ENCODE measurements at regions not wholly inside any gene's neighbourhood (a gene's known extent, or its start where the extent isn't known, plus 50 kb on each side); places are given as distances from the start of the nearest gene placed in this dataset.

GRCh38 chr10:9188022-9188810, 1133.7 kb downstream of the GATA3 start:
- Histone ChIP-seq H3K4me1 (ENCODE audit: control insufficient read depth in 2 of 2, insufficient read depth in 1 of 2, low read depth in 1 of 2, low read length in 2 of 2) (no peaks in the 10 kb centered on the region), H3K4me2 (ENCODE audit: insufficient read depth, low read length, poor library complexity, severe bottlenecking) (no peak overlapping the region), H2BK120ac (ENCODE audit: low read depth, low read length) (no peak overlapping the region), H3K79me1 (ENCODE audit: low read depth, low read length) (no peaks in the 10 kb centered on the region), H3K9ac (ENCODE audit: low read depth, low read length, poor library complexity) (no peak overlapping the region), H3K4me3 (ENCODE audit: low read length in 2 of 2) (no peak overlapping the region), H4K8ac (ENCODE audit: low read depth, low read length) (no peak overlapping the region), H2BK5ac (ENCODE audit: low read length) (no peak overlapping the region), H3K14ac (ENCODE audit: low read length) (no peak overlapping the region), H3K18ac (ENCODE audit: low read length) (no peak overlapping the region), H2BK15ac (ENCODE audit: low read length) (no peak overlapping the region), H2AFZ (ENCODE audit: low read length) (no peak overlapping the region), H3K36me3 (replicated peaks in 1 of 2; ENCODE audit: control insufficient read depth in 2 of 2, insufficient read depth in 2 of 2, low read length in 2 of 2) (no peaks in the 10 kb centered on the region), H2BK12ac (ENCODE audit: low read length) (no peak overlapping the region), H3K23ac (ENCODE audit: low read depth, low read length, poor library complexity) (no peak overlapping the region), H3K27me3 (ENCODE audit: control insufficient read depth in 3 of 3, insufficient read depth in 3 of 3, low read depth in 1 of 3, low read length in 3 of 3) (no peaks in the 10 kb centered on the region), H3K4ac (ENCODE audit: low read length) (no peak overlapping the region), H3K27ac (replicated peaks; ENCODE audit: low read length) (no peak overlapping the region), H2AK5ac (ENCODE audit: low read depth, low read length) (no peak overlapping the region), H4K91ac (ENCODE audit: low read depth, low read length, poor library complexity) (no peak overlapping the region), H3K9me3 (replicated peaks in 1 of 2; ENCODE audit: control insufficient read depth in 2 of 2, insufficient read depth in 1 of 2, low read depth in 1 of 2, low read length in 2 of 2) (no peaks in the 10 kb centered on the region)
- no peak for DNase-seq (ENCODE audit: low spot score)
- WGBS, 2 donors (ENCODE audit: extremely low coverage in 2 of 2, insufficient read length in 2 of 2, insufficient replicate concordance in 1 of 2): no CpG with 5 or more reads among the region's 3 CpGs

- H3K9ac ChIP-seq (ENCODE audit: low read depth, low read length, poor library complexity): no peak overlapping the region
- H3K79me1 ChIP-seq (ENCODE audit: low read depth, low read length): no peaks in the 10 kb centered on the region
- no peak overlapping the region for H3K4me3 ChIP-seq (ENCODE audit: low read length in 2 of 2)
- no peak overlapping the region for H4K91ac ChIP-seq (ENCODE audit: low read depth, low read length, poor library complexity)
- H3K27ac ChIP-seq (replicated peaks; ENCODE audit: low read length): no peak overlapping the region
- no peak for DNase-seq (ENCODE audit: low spot score)
- H2AFZ ChIP-seq (ENCODE audit: low read length): no peak overlapping the region
- H3K9me3 ChIP-seq (replicated peaks in 1 of 2; ENCODE audit: control insufficient read depth in 2 of 2, insufficient read depth in 1 of 2, low read depth in 1 of 2, low read length in 2 of 2): no peaks in the 10 kb centered on the region
- H2BK120ac ChIP-seq (ENCODE audit: low read depth, low read length): no peak overlapping the region
- no CpG with 5 or more reads among the region's 2 CpGs for WGBS, 2 donors (ENCODE audit: extremely low coverage in 2 of 2, insufficient read length in 2 of 2, insufficient replicate concordance in 1 of 2)
- no peak overlapping the region for H2BK15ac ChIP-seq (ENCODE audit: low read length)
- no peaks in the 10 kb centered on the region for H3K4me1 ChIP-seq (ENCODE audit: control insufficient read depth in 2 of 2, insufficient read depth in 1 of 2, low read depth in 1 of 2, low read length in 2 of 2)
- no peak overlapping the region for H4K8ac ChIP-seq (ENCODE audit: low read depth, low read length)
- H3K23ac ChIP-seq (ENCODE audit: low read depth, low read length, poor library complexity): no peak overlapping the region
- no peak overlapping the region for H2BK12ac ChIP-seq (ENCODE audit: low read length)
- H3K27me3 ChIP-seq (ENCODE audit: control insufficient read depth in 3 of 3, insufficient read depth in 3 of 3, low read depth in 1 of 3, low read length in 3 of 3): no peaks in the 10 kb centered on the region
- H3K14ac ChIP-seq (ENCODE audit: low read length): no peak overlapping the region
- no peak overlapping the region for H3K4me2 ChIP-seq (ENCODE audit: insufficient read depth, low read length, poor library complexity, severe bottlenecking)
- H3K4ac ChIP-seq (ENCODE audit: low read length): no peak overlapping the region
- H3K36me3 ChIP-seq (replicated peaks in 1 of 2; ENCODE audit: control insufficient read depth in 2 of 2, insufficient read depth in 2 of 2, low read length in 2 of 2): no peaks in the 10 kb centered on the region
- H2BK5ac ChIP-seq (ENCODE audit: low read length): no peak overlapping the region
- H2AK5ac ChIP-seq (ENCODE audit: low read depth, low read length): no peak overlapping the region
- no peak overlapping the region for H3K18ac ChIP-seq (ENCODE audit: low read length)
Measured at GRCh38 chr10:9189448-9189847, 1135.0 kb downstream of the GATA3 start.

GRCh38 chr10:9193120-9193519, 1138.6 kb downstream of the GATA3 start:
- no peak overlapping the region for H3K27ac ChIP-seq (replicated peaks; ENCODE audit: low read length)
- WGBS, 2 donors (ENCODE audit: extremely low coverage in 2 of 2, insufficient read length in 2 of 2, insufficient replicate concordance in 1 of 2): no CpG with 5 or more reads among the region's 6 CpGs
- no peaks in the 10 kb centered on the region for H3K79me1 ChIP-seq (ENCODE audit: low read depth, low read length)
- no peaks in the 10 kb centered on the region for H3K4me1 ChIP-seq (ENCODE audit: control insufficient read depth in 2 of 2, insufficient read depth in 1 of 2, low read depth in 1 of 2, low read length in 2 of 2)
- no peak overlapping the region for H2AK5ac ChIP-seq (ENCODE audit: low read depth, low read length)
- DNase-seq (ENCODE audit: low spot score): no peak
- H2AFZ ChIP-seq (ENCODE audit: low read length): no peak overlapping the region
- H3K36me3 ChIP-seq (replicated peaks in 1 of 2; ENCODE audit: control insufficient read depth in 2 of 2, insufficient read depth in 2 of 2, low read length in 2 of 2): no peaks in the 10 kb centered on the region
- H3K9ac ChIP-seq (ENCODE audit: low read depth, low read length, poor library complexity): no peak overlapping the region
- no peak overlapping the region for H4K8ac ChIP-seq (ENCODE audit: low read depth, low read length)
- H3K9me3 ChIP-seq (replicated peaks in 1 of 2; ENCODE audit: control insufficient read depth in 2 of 2, insufficient read depth in 1 of 2, low read depth in 1 of 2, low read length in 2 of 2): no peaks in the 10 kb centered on the region
- H3K18ac ChIP-seq (ENCODE audit: low read length): no peak overlapping the region
- no peak overlapping the region for H2BK12ac ChIP-seq (ENCODE audit: low read length)
- H3K4ac ChIP-seq (ENCODE audit: low read length): no peak overlapping the region
- H2BK15ac ChIP-seq (ENCODE audit: low read length): no peak overlapping the region
- no peak overlapping the region for H2BK5ac ChIP-seq (ENCODE audit: low read length)
- H2BK120ac ChIP-seq (ENCODE audit: low read depth, low read length): no peak overlapping the region
- H3K27me3 ChIP-seq (ENCODE audit: control insufficient read depth in 3 of 3, insufficient read depth in 3 of 3, low read depth in 1 of 3, low read length in 3 of 3): no peaks in the 10 kb centered on the region
- H4K91ac ChIP-seq (ENCODE audit: low read depth, low read length, poor library complexity): no peak overlapping the region
- no peak overlapping the region for H3K14ac ChIP-seq (ENCODE audit: low read length)
- no peak overlapping the region for H3K4me2 ChIP-seq (ENCODE audit: insufficient read depth, low read length, poor library complexity, severe bottlenecking)
- H3K4me3 ChIP-seq (ENCODE audit: low read length in 2 of 2): no peak overlapping the region
- H3K23ac ChIP-seq (ENCODE audit: low read depth, low read length, poor library complexity): no peak overlapping the region

DNA sequence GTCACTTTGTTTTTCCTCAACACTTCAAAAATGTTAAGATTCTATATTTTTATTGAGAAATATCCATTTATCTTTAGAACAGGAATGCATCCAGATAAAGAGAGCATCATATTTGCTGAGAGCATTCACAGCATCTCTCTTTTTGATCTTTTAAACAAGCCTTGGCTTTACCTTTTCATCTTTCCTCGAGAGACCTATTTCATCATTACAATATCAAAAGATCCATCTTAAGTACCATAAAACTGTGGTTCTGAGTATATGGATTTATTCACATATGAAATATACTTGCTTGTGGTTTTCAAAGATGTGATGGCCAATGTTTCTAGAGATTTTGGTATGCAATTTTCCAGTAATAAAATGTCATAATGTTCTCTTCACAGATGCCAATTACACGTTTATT, 1140.9 kb downstream of the GATA3 start:
- H3K18ac ChIP-seq (ENCODE audit: low read length): no peak overlapping the region
- H3K27ac ChIP-seq (replicated peaks; ENCODE audit: low read length): no peak overlapping the region
- H3K4me1 ChIP-seq (ENCODE audit: control insufficient read depth in 2 of 2, insufficient read depth in 1 of 2, low read depth in 1 of 2, low read length in 2 of 2): no peaks in the 10 kb centered on the region
- H3K27me3 ChIP-seq (ENCODE audit: control insufficient read depth in 3 of 3, insufficient read depth in 3 of 3, low read depth in 1 of 3, low read length in 3 of 3): no peaks in the 10 kb centered on the region
- no peak overlapping the region for H2BK15ac ChIP-seq (ENCODE audit: low read length)
- H3K4me3 ChIP-seq (ENCODE audit: low read length in 2 of 2): no peak overlapping the region
- no peak overlapping the region for H2BK120ac ChIP-seq (ENCODE audit: low read depth, low read length)
- H2AFZ ChIP-seq (ENCODE audit: low read length): no peak overlapping the region
- no peak overlapping the region for H3K4me2 ChIP-seq (ENCODE audit: insufficient read depth, low read length, poor library complexity, severe bottlenecking)
- no peak overlapping the region for H4K8ac ChIP-seq (ENCODE audit: low read depth, low read length)
- no peak overlapping the region for H3K4ac ChIP-seq (ENCODE audit: low read length)
- no peak overlapping the region for H3K14ac ChIP-seq (ENCODE audit: low read length)
- no peak overlapping the region for H2AK5ac ChIP-seq (ENCODE audit: low read depth, low read length)
- no peak overlapping the region for H3K23ac ChIP-seq (ENCODE audit: low read depth, low read length, poor library complexity)
- H3K79me1 ChIP-seq (ENCODE audit: low read depth, low read length): no peaks in the 10 kb centered on the region
- no peak overlapping the region for H3K9ac ChIP-seq (ENCODE audit: low read depth, low read length, poor library complexity)
- no CpG with 5 or more reads among the region's 2 CpGs for WGBS, 2 donors (ENCODE audit: extremely low coverage in 2 of 2, insufficient read length in 2 of 2, insufficient replicate concordance in 1 of 2)
- H4K91ac ChIP-seq (ENCODE audit: low read depth, low read length, poor library complexity): no peak overlapping the region
- H2BK5ac ChIP-seq (ENCODE audit: low read length): no peak overlapping the region
- H2BK12ac ChIP-seq (ENCODE audit: low read length): no peak overlapping the region
- H3K9me3 ChIP-seq (replicated peaks in 1 of 2; ENCODE audit: control insufficient read depth in 2 of 2, insufficient read depth in 1 of 2, low read depth in 1 of 2, low read length in 2 of 2): no peaks in the 10 kb centered on the region
- DNase-seq (ENCODE audit: low spot score): no peak
- no peaks in the 10 kb centered on the region for H3K36me3 ChIP-seq (replicated peaks in 1 of 2; ENCODE audit: control insufficient read depth in 2 of 2, insufficient read depth in 2 of 2, low read length in 2 of 2)

All from neuronal stem cell (in vitro differentiated cells).